GM12892 (cell line): ENCODE measurements at regions not wholly inside any gene's neighbourhood (a gene's known extent, or its start where the extent isn't known, plus 50 kb on each side); places are given as distances from the start of the nearest gene placed in this dataset.

Experiments used
- POLR2A ChIP-seq: IDR thresholded peaks from 2 replicates; pipeline ENCODE4 v1.6.1; 2011; ENCODE audit warnings: low read depth, low read length, control low read depth
- POLR2AphosphoS5 ChIP-seq: IDR thresholded peaks from 2 replicates; pipeline ENCODE4 v1.6.1; 2011; ENCODE audit warnings: low read depth, low read length, control low read depth

- no peak for TF ChIP-seq POLR2A
- no peak for TF ChIP-seq POLR2AphosphoS5
Measured at GRCh38 chr6:140140891-140141290, 766.4 kb upstream of the CITED2 start.
